ENCODE measurements at regions not wholly inside any gene's neighbourhood (a gene's known extent, or its start where the extent isn't known, plus 50 kb on each side); places are given as distances from the start of the nearest gene placed in this dataset.
A peak's percentile ranks its signal among the peaks of the same experiment; 100 is the strongest.

- Mint-ChIP-seq H3K27me3 (ENCODE audit: unreplicated experiment) (no peaks in the 10 kb centered on the region), H3K36me3 (ENCODE audit: unreplicated experiment) (no peaks in the 10 kb centered on the region), H3K4me1 (ENCODE audit: unreplicated experiment) (peaks cover 88% of the 10 kb centered on the region), H3K27ac (ENCODE audit: unreplicated experiment) (peak overlapping the region; percentile 98), H3K4me3 (ENCODE audit: unreplicated experiment) (no peak overlapping the region), H3K9me3 (ENCODE audit: unreplicated experiment) (no peaks in the 10 kb centered on the region)
- TF ChIP-seq CTCF (IDR thresholded peaks at IDR 0.05): no peak
- no peak for DNase-seq (ENCODE audit: extremely low spot score, unreplicated experiment)
Observed at GRCh38 chr14:76958020-76958979, 70.2 kb downstream of the IRF2BPL start.

GRCh38 chr14:76957224-76957891 is 71.2 kb downstream of the IRF2BPL start:
- no peaks in the 10 kb centered on the region for H3K9me3 Mint-ChIP-seq (ENCODE audit: unreplicated experiment)
- no peak for TF ChIP-seq CTCF (IDR thresholded peaks at IDR 0.05)
- DNase-seq (ENCODE audit: extremely low spot score, unreplicated experiment): no peak
- no peak overlapping the region for H3K4me3 Mint-ChIP-seq (ENCODE audit: unreplicated experiment)
- no peaks in the 10 kb centered on the region for H3K36me3 Mint-ChIP-seq (ENCODE audit: unreplicated experiment)
- H3K4me1 Mint-ChIP-seq (ENCODE audit: unreplicated experiment): peaks cover 89% of the 10 kb centered on the region
- peak overlapping the region; percentile 98 for H3K27ac Mint-ChIP-seq (ENCODE audit: unreplicated experiment)
- H3K27me3 Mint-ChIP-seq (ENCODE audit: unreplicated experiment): no peaks in the 10 kb centered on the region

GRCh38 chr14:76956316-76957090 is 72.0 kb downstream of the IRF2BPL start:
- peak; percentile 99 for DNase-seq (ENCODE audit: extremely low spot score, unreplicated experiment)
- Mint-ChIP-seq H3K9me3 (ENCODE audit: unreplicated experiment) (no peaks in the 10 kb centered on the region), H3K27ac (ENCODE audit: unreplicated experiment) (peak overlapping the region; percentile 98), H3K4me3 (ENCODE audit: unreplicated experiment) (peak overlapping the region; percentile 55), H3K36me3 (ENCODE audit: unreplicated experiment) (no peaks in the 10 kb centered on the region), H3K27me3 (ENCODE audit: unreplicated experiment) (no peaks in the 10 kb centered on the region), H3K4me1 (ENCODE audit: unreplicated experiment) (peaks cover 88% of the 10 kb centered on the region)
- no peak for TF ChIP-seq CTCF (IDR thresholded peaks at IDR 0.05)

- TF ChIP-seq CTCF (IDR thresholded peaks at IDR 0.05): no peak
- no peak for DNase-seq (ENCODE audit: extremely low spot score, unreplicated experiment)
- Mint-ChIP-seq H3K36me3 (ENCODE audit: unreplicated experiment) (no peaks in the 10 kb centered on the region), H3K4me3 (ENCODE audit: unreplicated experiment) (peak overlapping the region; percentile 54), H3K27me3 (ENCODE audit: unreplicated experiment) (no peaks in the 10 kb centered on the region), H3K27ac (ENCODE audit: unreplicated experiment) (peak overlapping the region; percentile 98), H3K9me3 (ENCODE audit: unreplicated experiment) (no peaks in the 10 kb centered on the region), H3K4me1 (ENCODE audit: unreplicated experiment) (peaks cover 88% of the 10 kb centered on the region)
Observed at GRCh38 chr14:76955575-76956315, 72.8 kb downstream of the IRF2BPL start.
